ENCODE measurements at regions not wholly inside any gene's neighbourhood (a gene's known extent, or its start where the extent isn't known, plus 50 kb on each side); places are given as distances from the start of the nearest gene placed in this dataset.
"Not testable (repeated sequence)": the region's sequence is repeated elsewhere in the genome, so short reads cannot be mapped to it uniquely, and the experiment has no call there.

GRCh38 chr4:57303012-57303751 lies 193.0 kb upstream of the IGFBP7 start:
- H3K36me3 ChIP-seq (ENCODE audit: control insufficient read depth, insufficient read depth, low read length): no peaks in the 10 kb centered on the region
- H3K9me3 ChIP-seq (ENCODE audit: control insufficient read depth, low read length): no peaks in the 10 kb centered on the region
- H3K4me1 ChIP-seq (ENCODE audit: control insufficient read depth, insufficient read depth, low read length): no peaks in the 10 kb centered on the region
- H3K27me3 ChIP-seq (ENCODE audit: control insufficient read depth, insufficient read depth, low read length, poor library complexity, severe bottlenecking): no peaks in the 10 kb centered on the region
- no peak overlapping the region for H3K4me3 ChIP-seq (ENCODE audit: insufficient read depth, low read depth, low read length)
- H3K27ac ChIP-seq (ENCODE audit: insufficient read depth, low read depth, low read length, poor library complexity, severe bottlenecking): no peak overlapping the region
- WGBS, 2 experiments: 77 to 78% methylated on average over 14 of the region's 14 CpGs

GRCh38 chr4:57300300-57300699 lies 190.1 kb upstream of the IGFBP7 start:
- not testable (repeated sequence) for H3K36me3 ChIP-seq (ENCODE audit: control insufficient read depth, insufficient read depth, low read length); H3K4me3 ChIP-seq (ENCODE audit: insufficient read depth, low read depth, low read length); H3K9me3 ChIP-seq (ENCODE audit: control insufficient read depth, low read length); H3K27me3 ChIP-seq (ENCODE audit: control insufficient read depth, insufficient read depth, low read length, poor library complexity, severe bottlenecking); H3K27ac ChIP-seq (ENCODE audit: insufficient read depth, low read depth, low read length, poor library complexity, severe bottlenecking); H3K4me1 ChIP-seq (ENCODE audit: control insufficient read depth, insufficient read depth, low read length)
- WGBS, 2 experiments: 87 to 90% methylated on average over 23 of the region's 23 CpGs

- no peaks in the 10 kb centered on the region for H3K36me3 ChIP-seq (ENCODE audit: control insufficient read depth, insufficient read depth, low read length)
- no peaks in the 10 kb centered on the region for H3K9me3 ChIP-seq (ENCODE audit: control insufficient read depth, low read length)
- H3K27ac ChIP-seq (ENCODE audit: insufficient read depth, low read depth, low read length, poor library complexity, severe bottlenecking): no peak overlapping the region
- H3K4me1 ChIP-seq (ENCODE audit: control insufficient read depth, insufficient read depth, low read length): no peaks in the 10 kb centered on the region
- H3K4me3 ChIP-seq (ENCODE audit: insufficient read depth, low read depth, low read length): no peak overlapping the region
- WGBS, 2 experiments: 83 to 85% methylated on average over 3 of the region's 3 CpGs
- no peaks in the 10 kb centered on the region for H3K27me3 ChIP-seq (ENCODE audit: control insufficient read depth, insufficient read depth, low read length, poor library complexity, severe bottlenecking)
Measured at GRCh38 chr4:57291911-57292310, 181.7 kb upstream of the IGFBP7 start.

GRCh38 chr4:57287687-57288604 lies 177.8 kb upstream of the IGFBP7 start:
- Histone ChIP-seq H3K36me3 (ENCODE audit: control insufficient read depth, insufficient read depth, low read length) (no peaks in the 10 kb centered on the region), H3K4me1 (ENCODE audit: control insufficient read depth, insufficient read depth, low read length) (peaks cover 7% of the 10 kb centered on the region), H3K27ac (ENCODE audit: insufficient read depth, low read depth, low read length, poor library complexity, severe bottlenecking) (no peak overlapping the region), H3K9me3 (ENCODE audit: control insufficient read depth, low read length) (no peaks in the 10 kb centered on the region), H3K27me3 (ENCODE audit: control insufficient read depth, insufficient read depth, low read length, poor library complexity, severe bottlenecking) (no peaks in the 10 kb centered on the region), H3K4me3 (ENCODE audit: insufficient read depth, low read depth, low read length) (no peak overlapping the region)
- WGBS, 2 experiments: 54 to 59% methylated on average over 3 to 5 of the region's 5 CpGs

GRCh38 chr4:57282933-57283310 lies 172.7 kb upstream of the IGFBP7 start:
- 90 to 100% methylated on average over 1 of the region's 1 CpG for WGBS, 2 experiments
- H3K4me1 ChIP-seq (ENCODE audit: control insufficient read depth, insufficient read depth, low read length): peaks cover 7% of the 10 kb centered on the region
- no peaks in the 10 kb centered on the region for H3K36me3 ChIP-seq (ENCODE audit: control insufficient read depth, insufficient read depth, low read length)

GRCh38 chr4:57280481-57280880 lies 170.3 kb upstream of the IGFBP7 start:
- Histone ChIP-seq H3K36me3 (ENCODE audit: control insufficient read depth, insufficient read depth, low read length) (no peaks in the 10 kb centered on the region), H3K4me3 (ENCODE audit: insufficient read depth, low read depth, low read length) (no peak overlapping the region), H3K27me3 (ENCODE audit: control insufficient read depth, insufficient read depth, low read length, poor library complexity, severe bottlenecking) (no peaks in the 10 kb centered on the region), H3K9me3 (ENCODE audit: control insufficient read depth, low read length) (no peaks in the 10 kb centered on the region), H3K27ac (ENCODE audit: insufficient read depth, low read depth, low read length, poor library complexity, severe bottlenecking) (no peak overlapping the region), H3K4me1 (ENCODE audit: control insufficient read depth, insufficient read depth, low read length) (peaks cover 7% of the 10 kb centered on the region)
- 81 to 100% methylated on average over 1 to 2 of the region's 2 CpGs for WGBS, 2 experiments

More at GRCh38 chr4:57282933-57283310, 172.7 kb upstream of the IGFBP7 start:
- Histone ChIP-seq H3K27me3 (ENCODE audit: control insufficient read depth, insufficient read depth, low read length, poor library complexity, severe bottlenecking) (no peaks in the 10 kb centered on the region), H3K9me3 (ENCODE audit: control insufficient read depth, low read length) (no peaks in the 10 kb centered on the region), H3K27ac (ENCODE audit: insufficient read depth, low read depth, low read length, poor library complexity, severe bottlenecking) (no peak overlapping the region), H3K4me3 (ENCODE audit: insufficient read depth, low read depth, low read length) (no peak overlapping the region)

- no peaks in the 10 kb centered on the region for H3K36me3 ChIP-seq (ENCODE audit: control insufficient read depth, insufficient read depth, low read length)
- WGBS, 2 experiments: 89 to 93% methylated on average over 5 to 6 of the region's 6 CpGs
- H3K9me3 ChIP-seq (ENCODE audit: control insufficient read depth, low read length): no peaks in the 10 kb centered on the region
- no peaks in the 10 kb centered on the region for H3K27me3 ChIP-seq (ENCODE audit: control insufficient read depth, insufficient read depth, low read length, poor library complexity, severe bottlenecking)
- no peaks in the 10 kb centered on the region for H3K4me1 ChIP-seq (ENCODE audit: control insufficient read depth, insufficient read depth, low read length)
- H3K4me3 ChIP-seq (ENCODE audit: insufficient read depth, low read depth, low read length): no peak overlapping the region
- H3K27ac ChIP-seq (ENCODE audit: insufficient read depth, low read depth, low read length, poor library complexity, severe bottlenecking): no peak overlapping the region
Measured at GRCh38 chr4:57278780-57279179, 168.6 kb upstream of the IGFBP7 start.

GRCh38 chr4:57274082-57274481 lies 163.9 kb upstream of the IGFBP7 start:
- Histone ChIP-seq H3K9me3 (ENCODE audit: control insufficient read depth, low read length) (no peaks in the 10 kb centered on the region), H3K36me3 (ENCODE audit: control insufficient read depth, insufficient read depth, low read length) (no peaks in the 10 kb centered on the region), H3K27ac (ENCODE audit: insufficient read depth, low read depth, low read length, poor library complexity, severe bottlenecking) (no peak overlapping the region), H3K4me1 (ENCODE audit: control insufficient read depth, insufficient read depth, low read length) (no peaks in the 10 kb centered on the region), H3K27me3 (ENCODE audit: control insufficient read depth, insufficient read depth, low read length, poor library complexity, severe bottlenecking) (no peaks in the 10 kb centered on the region), H3K4me3 (ENCODE audit: insufficient read depth, low read depth, low read length) (no peak overlapping the region)
- 93% methylated on average over 2 of the region's 2 CpGs; no CpG with 5 or more reads in 1 of the 2 experiments for WGBS, 2 experiments

- no peaks in the 10 kb centered on the region for H3K9me3 ChIP-seq (ENCODE audit: control insufficient read depth, low read length)
- H3K4me1 ChIP-seq (ENCODE audit: control insufficient read depth, insufficient read depth, low read length): peaks cover 8% of the 10 kb centered on the region
- no peaks in the 10 kb centered on the region for H3K27me3 ChIP-seq (ENCODE audit: control insufficient read depth, insufficient read depth, low read length, poor library complexity, severe bottlenecking)
- no peaks in the 10 kb centered on the region for H3K36me3 ChIP-seq (ENCODE audit: control insufficient read depth, insufficient read depth, low read length)
- no peak overlapping the region for H3K4me3 ChIP-seq (ENCODE audit: insufficient read depth, low read depth, low read length)
- no peak overlapping the region for H3K27ac ChIP-seq (ENCODE audit: insufficient read depth, low read depth, low read length, poor library complexity, severe bottlenecking)
- 79 to 81% methylated on average over 7 of the region's 7 CpGs for WGBS, 2 experiments
Measured at GRCh38 chr4:57270346-57270745, 160.2 kb upstream of the IGFBP7 start.

GRCh38 chr4:57265831-57266582 lies 155.8 kb upstream of the IGFBP7 start:
- WGBS, 2 experiments: 39 to 40% methylated on average over 4 to 5 of the region's 6 CpGs
- no peaks in the 10 kb centered on the region for H3K27me3 ChIP-seq (ENCODE audit: control insufficient read depth, insufficient read depth, low read length, poor library complexity, severe bottlenecking)
- no peaks in the 10 kb centered on the region for H3K36me3 ChIP-seq (ENCODE audit: control insufficient read depth, insufficient read depth, low read length)
- H3K9me3 ChIP-seq (ENCODE audit: control insufficient read depth, low read length): no peaks in the 10 kb centered on the region
- no peak overlapping the region for H3K27ac ChIP-seq (ENCODE audit: insufficient read depth, low read depth, low read length, poor library complexity, severe bottlenecking)
- peaks cover 8% of the 10 kb centered on the region for H3K4me1 ChIP-seq (ENCODE audit: control insufficient read depth, insufficient read depth, low read length)
- no peak overlapping the region for H3K4me3 ChIP-seq (ENCODE audit: insufficient read depth, low read depth, low read length)

Measured in ectodermal cell (in vitro differentiated cells).